Loucy (cell line): ENCODE measurements at regions not wholly inside any gene's neighbourhood (a gene's known extent, or its start where the extent isn't known, plus 50 kb on each side); places are given as distances from the start of the nearest gene placed in this dataset.
A peak's percentile ranks its signal among the peaks of the same experiment; 100 is the strongest.

ENCODE experiments used
- H2AFZ ChIP-seq: fragments of 200-600 bp; sonication (generic); 2 replicates; pipeline ENCODE4 v1.6.0; 2016; ENCODE audit warnings: antibody characterized with exemption, mild to moderate bottlenecking, low read length, moderate library complexity
- H3F3A ChIP-seq: fragments of 200-600 bp; 2 replicates; pipeline ENCODE4 v1.6.0; 2016; ENCODE audit warnings: antibody characterized with exemption, low read depth, mild to moderate bottlenecking
- H3K27me3 ChIP-seq: fragments of 200-600 bp; sonication (generic); 2 replicates; pipeline ENCODE4 v1.6.1; 2014; ENCODE audit warnings: low read length, mild to moderate bottlenecking; ENCODE audit not compliant: insufficient read depth, poor library complexity, severe bottlenecking
- H3K36me3 ChIP-seq: fragments of 200-600 bp; sonication (generic); 2 replicates; pipeline ENCODE4 v1.6.1; 2016; ENCODE audit warnings: low read length; ENCODE audit not compliant: insufficient read depth
- H3K4me1 ChIP-seq: fragments of 200-600 bp; sonication (generic); 2 replicates; pipeline ENCODE4 v1.5.1; 2014; ENCODE audit warnings: low read length, mild to moderate bottlenecking; ENCODE audit not compliant: insufficient read depth, poor library complexity, severe bottlenecking
- H3K4me2 ChIP-seq: fragments of 200-600 bp; sonication (generic); 2 replicates; pipeline ENCODE4 v1.6.0; 2014; ENCODE audit warnings: antibody characterized with exemption, low read length, low read depth, mild to moderate bottlenecking; ENCODE audit not compliant: poor library complexity, severe bottlenecking
- H3K4me3 ChIP-seq: fragments of 200-600 bp; sonication (generic); 2 replicates; pipeline ENCODE4 v1.5.1; 2014; ENCODE audit warnings: low read length, mild to moderate bottlenecking, mixed read lengths; ENCODE audit not compliant: poor library complexity, severe bottlenecking
- H3K79me2 ChIP-seq: fragments of 200-600 bp; sonication (generic); 2 replicates; pipeline ENCODE4 v1.6.1; 2014; ENCODE audit warnings: low read length; ENCODE audit not compliant: insufficient read depth
- H3K9ac ChIP-seq: fragments of 200-600 bp; sonication (generic); 2 replicates; pipeline ENCODE4 v1.6.0; 2014; ENCODE audit warnings: mild to moderate bottlenecking, low read depth, low read length, moderate library complexity; ENCODE audit not compliant: poor library complexity, severe bottlenecking
- H3K9me2 ChIP-seq: fragments of 200-600 bp; sonication (generic); replicated peaks from 2 replicates; pipeline ENCODE4 v1.6.1; 2016; ENCODE audit warnings: low read depth, low read length, mixed read lengths
- H3K9me3 ChIP-seq: fragments of 200-600 bp; sonication (generic); 2 replicates; pipeline ENCODE4 v1.6.1; 2014; ENCODE audit warnings: mild to moderate bottlenecking, antibody characterized with exemption, low read length, low read depth; ENCODE audit not compliant: insufficient read depth
- H4K20me1 ChIP-seq: fragments of 200-600 bp; sonication (generic); 2 replicates; pipeline ENCODE4 v1.6.0; 2014; ENCODE audit warnings: antibody characterized with exemption, low read length, mild to moderate bottlenecking; ENCODE audit not compliant: insufficient read depth, poor library complexity, severe bottlenecking
- CTCF ChIP-seq: fragments of 200-600 bp; sonication (generic); conservative IDR thresholded peaks from 2 replicates; pipeline ENCODE4 v1.5.1; 2014; ENCODE audit warnings: mild to moderate bottlenecking, antibody characterized with exemption, low read length
- EZH2phosphoT487 ChIP-seq: fragments of 200-600 bp; IDR thresholded peaks from 2 replicates; pipeline ENCODE4 v1.6.1; 2018; ENCODE audit warnings: antibody characterized with exemption, mild to moderate bottlenecking, moderate library complexity, borderline replicate concordance

DNA sequence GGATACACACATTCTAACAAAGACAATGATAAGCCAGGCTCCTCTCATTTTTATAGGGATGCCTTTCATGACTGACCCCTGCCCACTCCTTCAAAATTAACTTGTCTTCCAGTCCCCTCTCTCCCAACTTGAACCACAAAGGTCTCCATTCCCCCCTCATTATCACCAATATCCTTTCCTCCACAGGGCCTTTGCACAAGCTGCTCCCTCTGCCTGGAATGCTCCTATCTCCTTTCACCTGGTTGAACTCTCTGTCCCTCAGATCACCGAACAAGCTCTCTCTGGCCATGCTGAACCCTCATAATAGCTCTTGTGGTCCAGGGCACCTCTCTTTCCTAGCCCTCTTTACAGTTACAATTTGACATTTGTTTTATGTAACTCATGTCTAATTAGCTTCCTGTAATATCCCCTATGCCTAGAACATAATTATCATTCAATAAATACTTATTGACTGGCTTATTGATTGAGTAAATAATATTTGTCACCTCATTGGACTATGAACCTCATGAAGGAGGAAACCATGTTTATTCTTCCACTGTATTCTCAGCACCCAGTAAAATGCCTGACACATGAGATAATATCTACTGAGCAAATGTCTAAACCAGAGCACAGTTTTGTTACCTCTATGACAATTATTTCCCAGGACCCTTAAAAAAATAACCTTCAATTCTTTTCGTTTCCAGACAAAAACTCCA lies 266.3 kb upstream of the RASGEF1B start:
- H3K9me3 ChIP-seq = no peaks in the 10 kb centered on the region
- H3K27me3 ChIP-seq = no peaks in the 10 kb centered on the region
- no peak for TF ChIP-seq CTCF
- H3K4me2 ChIP-seq = no peak overlapping the region
- H3K4me3 ChIP-seq = no peak overlapping the region
- no peak overlapping the region for H2AFZ ChIP-seq
- no peaks in the 10 kb centered on the region for H3K9me2 ChIP-seq
- no peaks in the 10 kb centered on the region for H3K36me3 ChIP-seq
- no peaks in the 10 kb centered on the region for H4K20me1 ChIP-seq
- H3K4me1 ChIP-seq = no peaks in the 10 kb centered on the region
- H3K9ac ChIP-seq = no peak overlapping the region
- H3K79me2 ChIP-seq = no peaks in the 10 kb centered on the region
- no peaks in the 10 kb centered on the region for H3F3A ChIP-seq

DNA sequence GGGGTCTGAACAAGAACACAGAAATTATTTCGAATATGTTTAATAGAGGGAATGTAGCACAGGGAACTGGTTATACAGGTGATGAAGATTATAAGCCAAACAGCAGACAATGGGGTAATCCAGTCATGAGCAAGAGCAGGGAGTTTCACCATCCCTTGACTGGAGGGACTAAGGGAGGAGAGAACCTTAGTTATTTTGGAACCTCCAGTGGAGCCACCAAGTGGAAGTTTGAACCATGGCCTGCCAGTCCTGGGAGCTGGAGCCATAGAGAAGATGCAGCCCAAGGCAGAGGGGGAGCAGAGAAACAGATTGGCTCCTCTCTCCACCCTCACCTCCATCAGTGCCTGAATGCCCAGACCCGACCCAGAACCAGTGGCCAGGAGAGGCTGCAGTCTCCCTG lies 264.6 kb upstream of the RASGEF1B start:
- peak; percentile 17; the same call in 1 of the 2 replicates for TF ChIP-seq CTCF
- TF ChIP-seq EZH2phosphoT487 = no peak
- Histone ChIP-seq H3K4me1 (no peaks in the 10 kb centered on the region), H3K79me2 (no peaks in the 10 kb centered on the region), H3K36me3 (no peaks in the 10 kb centered on the region), H3K4me3 (no peak overlapping the region), H3K4me2 (no peak overlapping the region), H3K9me3 (no peaks in the 10 kb centered on the region), H3K9me2 (no peaks in the 10 kb centered on the region), H3K27me3 (no peaks in the 10 kb centered on the region), H2AFZ (no peak overlapping the region), H3K9ac (no peak overlapping the region), H3F3A (no peaks in the 10 kb centered on the region), H4K20me1 (no peaks in the 10 kb centered on the region)

DNA sequence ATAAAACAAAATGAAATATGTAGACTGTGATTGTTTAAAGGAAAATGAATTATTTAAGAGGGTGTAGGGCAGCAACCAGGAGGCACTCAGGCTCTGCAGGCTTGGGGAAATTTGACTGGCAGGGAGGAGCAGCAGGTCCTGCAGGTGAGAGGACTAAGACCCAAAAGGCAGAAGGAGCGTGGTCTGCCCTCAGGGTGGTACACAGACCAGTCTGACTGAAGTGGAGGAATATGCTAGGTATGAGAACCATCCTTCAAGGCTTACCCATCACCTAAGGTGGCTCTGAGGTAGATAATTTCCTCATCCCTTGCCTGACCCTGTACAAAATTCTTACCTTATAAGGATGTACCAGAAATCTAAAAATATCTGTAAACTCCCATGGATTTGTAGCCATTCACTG lies 261.3 kb upstream of the RASGEF1B start:
- peaks cover 16% of the 10 kb centered on the region for H3K4me1 ChIP-seq
- no peak overlapping the region for H3K9ac ChIP-seq
- H3K4me2 ChIP-seq = no peak overlapping the region
- H3K9me2 ChIP-seq = no peaks in the 10 kb centered on the region
- H3K9me3 ChIP-seq = no peaks in the 10 kb centered on the region
- no peaks in the 10 kb centered on the region for H4K20me1 ChIP-seq
- H2AFZ ChIP-seq = no peak overlapping the region
- H3K36me3 ChIP-seq = no peaks in the 10 kb centered on the region
- TF ChIP-seq CTCF (no peak), EZH2phosphoT487 (no peak)
- H3K27me3 ChIP-seq = no peaks in the 10 kb centered on the region
- H3F3A ChIP-seq = no peaks in the 10 kb centered on the region
- no peaks in the 10 kb centered on the region for H3K79me2 ChIP-seq
- no peak overlapping the region for H3K4me3 ChIP-seq
